ENCODE measurements at regions not wholly inside any gene's neighbourhood (a gene's known extent, or its start where the extent isn't known, plus 50 kb on each side); places are given as distances from the start of the nearest gene placed in this dataset.

GRCh38 chr21:14877581-14878228, 187.1 kb downstream of the NRIP1 start:
- TF ChIP-seq, protein P1, sequence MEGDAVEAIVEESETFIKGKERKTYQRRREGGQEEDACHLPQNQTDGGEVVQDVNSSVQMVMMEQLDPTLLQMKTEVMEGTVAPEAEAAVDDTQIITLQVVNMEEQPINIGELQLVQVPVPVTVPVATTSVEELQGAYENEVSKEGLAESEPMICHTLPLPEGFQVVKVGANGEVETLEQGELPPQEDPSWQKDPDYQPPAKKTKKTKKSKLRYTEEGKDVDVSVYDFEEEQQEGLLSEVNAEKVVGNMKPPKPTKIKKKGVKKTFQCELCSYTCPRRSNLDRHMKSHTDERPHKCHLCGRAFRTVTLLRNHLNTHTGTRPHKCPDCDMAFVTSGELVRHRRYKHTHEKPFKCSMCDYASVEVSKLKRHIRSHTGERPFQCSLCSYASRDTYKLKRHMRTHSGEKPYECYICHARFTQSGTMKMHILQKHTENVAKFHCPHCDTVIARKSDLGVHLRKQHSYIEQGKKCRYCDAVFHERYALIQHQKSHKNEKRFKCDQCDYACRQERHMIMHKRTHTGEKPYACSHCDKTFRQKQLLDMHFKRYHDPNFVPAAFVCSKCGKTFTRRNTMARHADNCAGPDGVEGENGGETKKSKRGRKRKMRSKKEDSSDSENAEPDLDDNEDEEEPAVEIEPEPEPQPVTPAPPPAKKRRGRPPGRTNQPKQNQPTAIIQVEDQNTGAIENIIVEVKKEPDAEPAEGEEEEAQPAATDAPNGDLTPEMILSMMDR (IDR thresholded peaks at IDR 0.05; ENCODE audit: low read depth, low read length), result no peak
- no peak for DNase-seq (ENCODE audit: extremely low read depth, low read depth)

GRCh38 chr21:14876524-14876840, 188.3 kb downstream of the NRIP1 start:
- TF ChIP-seq, protein P1 (IDR thresholded peaks at IDR 0.05; ENCODE audit: low read depth, low read length), result no peak
- no peak for DNase-seq (ENCODE audit: extremely low read depth, low read depth)

DNA sequence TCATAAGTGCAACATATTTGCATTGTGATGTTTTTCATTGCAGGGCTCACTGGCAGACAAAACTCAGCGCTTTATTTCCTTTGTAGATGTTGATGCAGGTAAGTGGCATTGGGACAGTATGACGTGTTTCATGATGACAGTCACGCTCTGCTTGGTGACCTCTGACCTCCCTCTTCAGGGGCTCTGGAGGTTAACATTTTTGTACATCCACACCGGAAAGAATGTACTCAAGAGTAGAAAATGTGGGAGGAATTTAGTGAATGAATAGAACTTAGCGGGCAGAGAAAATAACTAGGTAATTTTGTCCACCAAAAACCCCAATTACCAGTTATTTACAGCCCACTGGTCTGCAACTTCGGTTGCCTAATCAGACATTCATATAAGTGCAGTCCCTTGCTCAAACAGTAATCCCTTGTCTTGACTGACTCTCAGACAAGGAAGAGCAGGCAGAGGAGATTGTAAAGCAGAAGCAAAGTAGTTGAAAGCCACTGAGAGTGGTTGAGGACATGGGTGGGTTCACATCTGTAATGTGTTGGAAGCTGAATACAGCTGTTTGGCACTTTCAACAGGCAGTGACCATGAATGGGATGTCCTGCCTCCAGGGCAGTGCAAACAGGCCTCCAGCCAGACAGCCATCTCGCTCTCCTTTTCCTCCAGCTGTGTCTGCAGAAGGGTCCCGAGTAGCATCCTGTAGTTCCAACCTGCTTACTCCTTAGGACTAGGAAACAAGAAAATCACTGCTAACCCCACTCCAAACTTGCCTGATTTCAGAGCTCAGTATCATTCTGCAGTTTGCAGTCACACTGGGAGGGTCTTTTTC, 188.9 kb downstream of the NRIP1 start:
- TF ChIP-seq, protein P1 (IDR thresholded peaks at IDR 0.05; ENCODE audit: low read depth, low read length), result no peak
- DNase-seq (ENCODE audit: extremely low read depth, low read depth), result no peak

DNA sequence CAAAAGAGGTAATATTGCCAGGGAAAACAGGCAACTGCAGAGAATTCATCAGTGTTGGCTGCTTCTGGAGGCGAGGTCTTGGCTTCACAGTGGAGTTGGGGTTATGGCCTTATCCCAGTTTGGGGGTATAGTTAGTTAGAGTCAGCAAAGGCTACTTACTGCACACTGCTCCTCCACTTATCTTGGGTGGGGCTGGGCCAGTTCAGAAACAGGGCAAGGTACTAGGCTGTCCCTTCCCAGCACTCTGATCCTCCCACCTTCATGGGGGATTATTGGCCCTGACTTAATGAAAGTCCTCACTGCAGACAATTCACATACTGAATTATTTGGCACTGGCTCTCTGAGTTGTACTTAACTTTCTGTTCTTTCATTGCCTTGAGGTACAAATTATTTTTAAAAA, 189.6 kb downstream of the NRIP1 start:
- TF ChIP-seq, protein P1 (IDR thresholded peaks at IDR 0.05; ENCODE audit: low read depth, low read length), result no peak
- DNase-seq (ENCODE audit: extremely low read depth, low read depth), result no peak

DNA sequence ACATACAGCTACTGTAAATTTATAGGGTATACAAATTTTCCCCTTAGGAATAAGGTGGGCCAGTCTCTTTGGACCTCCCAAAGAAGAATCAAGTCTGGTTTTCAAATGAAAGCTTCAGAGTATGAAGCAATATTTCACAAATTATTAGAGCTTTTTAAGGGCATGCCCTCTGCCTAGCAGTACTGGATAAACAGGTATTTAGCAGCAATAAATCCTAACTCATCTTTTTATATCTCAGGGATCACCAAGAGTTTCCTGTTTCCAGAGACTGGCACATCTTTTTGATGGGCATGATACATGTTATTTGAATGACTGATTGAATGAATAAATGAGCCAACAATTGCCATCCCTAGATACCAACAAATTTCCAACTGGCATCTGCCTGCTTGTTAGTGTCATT, 190.4 kb downstream of the NRIP1 start:
- TF ChIP-seq, protein P1 (IDR thresholded peaks at IDR 0.05; ENCODE audit: low read depth, low read length), result no peak
- no peak for DNase-seq (ENCODE audit: extremely low read depth, low read depth)

- DNase-seq (ENCODE audit: extremely low read depth, low read depth), result no peak
- TF ChIP-seq, protein P1 (IDR thresholded peaks at IDR 0.05; ENCODE audit: low read depth, low read length), result no peak
Measured at GRCh38 chr21:14871861-14872260, 192.9 kb downstream of the NRIP1 start.

DNA sequence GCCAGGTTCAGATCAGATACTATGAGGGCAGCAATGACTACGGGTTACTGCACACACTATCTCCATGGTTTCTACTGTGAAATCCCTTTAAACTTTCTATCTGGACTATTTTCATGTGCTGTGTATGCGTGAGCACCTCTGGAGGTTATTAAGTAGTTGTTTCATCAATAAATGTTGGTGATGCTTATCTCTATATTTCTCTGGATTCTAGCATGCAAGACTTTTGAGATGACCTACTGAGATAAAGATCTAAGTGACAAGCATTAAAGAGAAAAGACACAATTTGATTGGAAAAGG, 194.0 kb downstream of the NRIP1 start:
- TF ChIP-seq, protein P1 (IDR thresholded peaks at IDR 0.05; ENCODE audit: low read depth, low read length), result no peak
- DNase-seq (ENCODE audit: extremely low read depth, low read depth), result no peak

All from AG09319 (cell line).